H9 (cell line): ENCODE measurements at regions not wholly inside any gene's neighbourhood (a gene's known extent, or its start where the extent isn't known, plus 50 kb on each side); places are given as distances from the start of the nearest gene placed in this dataset.

Source experiments
- DNase-seq: peaks from one replicate; pipeline ENCODE4 v3.0.0-alpha.2; 2017
- H2AFZ ChIP-seq: one replicate; pipeline ENCODE4 v1.6.1; 2013; ENCODE audit warnings: mild to moderate bottlenecking, low read length, control low read depth, moderate library complexity
- H2AK5ac ChIP-seq: 2 replicates; pipeline ENCODE4 v1.6.1; 2013; ENCODE audit warnings: low read length, control low read depth, mixed read lengths; ENCODE audit not compliant: insufficient read length
- H2BK120ac ChIP-seq: one replicate; pipeline ENCODE4 v1.6.1; 2013; ENCODE audit warnings: low read depth, mild to moderate bottlenecking, low read length, control low read depth, inconsistent platforms; ENCODE audit not compliant: poor library complexity, severe bottlenecking
- H2BK12ac ChIP-seq: 2 replicates; pipeline ENCODE4 v1.6.1; 2013; ENCODE audit warnings: low read length, control low read depth, mixed read lengths, low read depth; ENCODE audit not compliant: insufficient read length
- H2BK15ac ChIP-seq: 2 replicates; pipeline ENCODE4 v1.6.1; 2013; ENCODE audit warnings: low read depth, low read length, control low read depth
- H2BK20ac ChIP-seq: one replicate; pipeline ENCODE4 v1.6.1; 2013; ENCODE audit warnings: low read depth, mild to moderate bottlenecking, low read length, control low read depth, inconsistent platforms; ENCODE audit not compliant: poor library complexity, severe bottlenecking
- H2BK5ac ChIP-seq: 2 replicates; pipeline ENCODE4 v1.6.1; 2013; ENCODE audit warnings: low read length, control low read depth, mixed read lengths; ENCODE audit not compliant: insufficient read length
- H3K14ac ChIP-seq: 2 replicates; pipeline ENCODE4 v1.6.1; 2013; ENCODE audit warnings: low read length, control low read depth; ENCODE audit not compliant: insufficient read depth
- H3K18ac ChIP-seq: 2 replicates; pipeline ENCODE4 v1.6.1; 2013; ENCODE audit warnings: low read depth, mild to moderate bottlenecking, mixed read lengths, low read length, control low read depth; ENCODE audit not compliant: insufficient read length
- H3K23ac ChIP-seq: 2 replicates; pipeline ENCODE4 v1.6.1; 2013; ENCODE audit warnings: low read length, control low read depth, mixed read lengths, low read depth; ENCODE audit not compliant: insufficient read length
- H3K23me2 ChIP-seq: 2 replicates; pipeline ENCODE4 v1.6.1; 2013; ENCODE audit warnings: low read depth, mild to moderate bottlenecking, mixed read lengths, low read length, control low read depth; ENCODE audit not compliant: insufficient read length, poor library complexity, severe bottlenecking
- H3K27ac ChIP-seq: 2 replicates; pipeline ENCODE4 v1.5.1; 2013; ENCODE audit warnings: low read length, control low read depth, mixed read lengths, low read depth; ENCODE audit not compliant: insufficient read length
- H3K27me3 ChIP-seq: 2 replicates; pipeline ENCODE4 v1.6.1; 2013; ENCODE audit warnings: low read length, control low read depth, inconsistent platforms; ENCODE audit not compliant: insufficient read depth
- H3K4ac ChIP-seq: 2 replicates; pipeline ENCODE4 v1.6.1; 2013; ENCODE audit warnings: low read depth, mild to moderate bottlenecking, control low read depth, inconsistent platforms, low read length, moderate library complexity
- H3K4me1 ChIP-seq: 2 replicates; pipeline ENCODE4 v1.6.1; 2013; ENCODE audit warnings: low read length, control low read depth, inconsistent platforms; ENCODE audit not compliant: insufficient read depth
- H3K4me2 ChIP-seq: 2 replicates; pipeline ENCODE4 v1.6.1; 2013; ENCODE audit warnings: low read length, control low read depth, mixed read lengths; ENCODE audit not compliant: insufficient read length, insufficient read depth
- H3K56ac ChIP-seq: 2 replicates; pipeline ENCODE4 v1.6.1; 2013; ENCODE audit warnings: low read depth, mild to moderate bottlenecking, mixed read lengths, low read length, control low read depth; ENCODE audit not compliant: insufficient read length
- H3K79me1 ChIP-seq: 2 replicates; pipeline ENCODE4 v1.6.1; 2013; ENCODE audit warnings: low read depth, mild to moderate bottlenecking, moderate library complexity, low read length, control low read depth, inconsistent platforms; ENCODE audit not compliant: insufficient read depth, poor library complexity, severe bottlenecking
- H3K79me2 ChIP-seq: 2 replicates; pipeline ENCODE4 v1.6.1; 2013; ENCODE audit warnings: low read length, control low read depth, inconsistent platforms; ENCODE audit not compliant: insufficient read depth
- H3K9ac ChIP-seq: 2 replicates; pipeline ENCODE4 v1.6.1; 2013; ENCODE audit warnings: low read length, control low read depth, mixed read lengths; ENCODE audit not compliant: insufficient read length; ENCODE audit errors: extremely low read depth
- H3K9me3 ChIP-seq: one replicate; pipeline ENCODE4 v1.6.1; 2013; ENCODE audit warnings: low read depth, low read length, inconsistent platforms; ENCODE audit not compliant: control insufficient read depth
- H3T11ph ChIP-seq: one replicate; pipeline ENCODE4 v1.6.1; 2013; ENCODE audit warnings: mild to moderate bottlenecking, low read length, control low read depth, inconsistent platforms
- H4K20me1 ChIP-seq: one replicate; pipeline ENCODE4 v1.6.1; 2013; ENCODE audit not compliant: control insufficient read depth, insufficient read length, insufficient read depth
- H4K5ac ChIP-seq: 2 replicates; pipeline ENCODE4 v1.6.1; 2013; ENCODE audit warnings: low read depth, mild to moderate bottlenecking, mixed read lengths, low read length, control low read depth; ENCODE audit not compliant: insufficient read length
- H4K8ac ChIP-seq: replicated peaks from 2 replicates; pipeline ENCODE4 v1.6.1; 2013; ENCODE audit warnings: low read length, control low read depth, mixed read lengths, low read depth; ENCODE audit not compliant: insufficient read length
- H4K91ac ChIP-seq: 2 replicates; pipeline ENCODE4 v1.6.1; 2013; ENCODE audit warnings: low read depth, mild to moderate bottlenecking, moderate library complexity, mixed read lengths, low read length, control low read depth; ENCODE audit not compliant: insufficient read length
- H3K27ac Mint-ChIP-seq, 3 experiments: 2 replicates in 2 of 3; 3 replicates in 1 of 3; pipeline ENCODE4 v1.8.0; 2020 to 2021; ENCODE audit warnings: mixed read lengths in 3 of 3, mild to moderate bottlenecking in 1 of 3, moderate library complexity in 1 of 3
- H3K27me3 Mint-ChIP-seq: 2 replicates; pipeline ENCODE4 v1.8.0; 2021; ENCODE audit warnings: low read depth, mild to moderate bottlenecking, moderate library complexity, mixed read lengths
- H3K36me3 Mint-ChIP-seq, 3 experiments: 2 replicates in 2 of 3; 3 replicates in 1 of 3; pipeline ENCODE4 v1.8.0; 2020 to 2021; ENCODE audit warnings: low read depth in 3 of 3, mixed read lengths in 3 of 3; ENCODE audit not compliant: insufficient read depth in 1 of 3
- H3K4me1 Mint-ChIP-seq, 2 experiments: 2 replicates each; pipeline ENCODE4 v1.8.0; 2020; ENCODE audit warnings: mixed read lengths in 2 of 2
- H3K4me3 Mint-ChIP-seq, 2 experiments: 2 replicates in 1 of 2; 3 replicates in 1 of 2; pipeline ENCODE4 v1.8.0; 2020 to 2021; ENCODE audit warnings: mild to moderate bottlenecking in 2 of 2, mixed read lengths in 2 of 2, moderate library complexity in 1 of 2
- H3K9me3 Mint-ChIP-seq, 2 experiments: 2 replicates in 1 of 2; 3 replicates in 1 of 2; pipeline ENCODE4 v1.8.0; 2020; ENCODE audit warnings: mild to moderate bottlenecking in 2 of 2, mixed read lengths in 2 of 2, moderate library complexity in 1 of 2
- CTCF ChIP-seq: fragments of 200-600 bp; sonication (generic); conservative IDR thresholded peaks from 3 replicates; pipeline ENCODE4 v1.8.0; 2021; ENCODE audit warnings: antibody characterized with exemption, mild to moderate bottlenecking
- WGBS: extraction: QIAGEN DNeasy Blood & Tissue Kit; methylation state at CpG from one replicate; pipeline ENCODE4 v1.1.7; 2013; ENCODE audit warnings: missing lambda C conversion rate, low lambda C conversion rate, mixed read lengths; ENCODE audit not compliant: insufficient read length; ENCODE audit errors: extremely low coverage; 5-methylcytosine and 5-hydroxymethylcytosine counted together

GRCh38 chr6:96742702-96743101 is 94.6 kb downstream of the GPR63 start:
- no peaks in the 10 kb centered on the region for H3K4me1 Mint-ChIP-seq
- no peak overlapping the region for H2BK20ac ChIP-seq
- H3K36me3 Mint-ChIP-seq, result no peaks in the 10 kb centered on the region
- H2AFZ ChIP-seq, result no peak overlapping the region
- H2AK5ac ChIP-seq, result no peak overlapping the region
- WGBS, result no CpG with 5 or more reads among the region's 4 CpGs
- H4K5ac ChIP-seq, result no peak overlapping the region
- H4K20me1 ChIP-seq, result no peaks in the 10 kb centered on the region
- H2BK15ac ChIP-seq, result no peak overlapping the region
- H3K23me2 ChIP-seq, result no peaks in the 10 kb centered on the region
- H2BK12ac ChIP-seq, result no peak overlapping the region
- no peak overlapping the region for H3K4me2 ChIP-seq
- H3K14ac ChIP-seq, result no peak overlapping the region
- no peak for TF ChIP-seq CTCF
- H3K79me1 ChIP-seq, result no peaks in the 10 kb centered on the region
- H2BK5ac ChIP-seq, result no peak overlapping the region
- H3K27me3 Mint-ChIP-seq, result no peaks in the 10 kb centered on the region; the same call in 1 of the 2 replicates
- H3K27ac ChIP-seq, result no peak overlapping the region
- no peak overlapping the region for H2BK120ac ChIP-seq
- H4K91ac ChIP-seq, result no peak overlapping the region
- no peak for DNase-seq
- H3K4ac ChIP-seq, result no peak overlapping the region
- H3K79me2 ChIP-seq, result no peaks in the 10 kb centered on the region
- H3K27me3 ChIP-seq, result no peaks in the 10 kb centered on the region
- H3K9me3 ChIP-seq, result no peaks in the 10 kb centered on the region
- no peak overlapping the region for H3K27ac Mint-ChIP-seq
- H4K8ac ChIP-seq, result no peak overlapping the region
- H3K18ac ChIP-seq, result no peak overlapping the region
- no peaks in the 10 kb centered on the region for H3K9me3 Mint-ChIP-seq
- no peaks in the 10 kb centered on the region for H3K4me1 ChIP-seq
- no peak overlapping the region for H3T11ph ChIP-seq
- no peak overlapping the region for H3K23ac ChIP-seq
- H3K4me3 Mint-ChIP-seq, result no peak overlapping the region
- no peak overlapping the region for H3K56ac ChIP-seq
- no peak overlapping the region for H3K9ac ChIP-seq
